SK-N-SH (cell line): ENCODE measurements at regions not wholly inside any gene's neighbourhood (a gene's known extent, or its start where the extent isn't known, plus 50 kb on each side); places are given as distances from the start of the nearest gene placed in this dataset.

Experiments used
- CTCF ChIA-PET: fragments of 300-600, 350-600 bp; formaldehyde crosslinking; extraction: SDS; loops from one replicate; lab custom pipeline; 2021; lab: Yijun Ruan, JAX
- POLR2A ChIA-PET: fragments of 350-600 bp; sonication (Branson Sonifier 250); formaldehyde crosslinking; extraction: SDS; loops from one replicate; lab custom pipeline; 2020; ENCODE audit warnings: antibody characterized with exemption, inconsistent platforms; lab: Yijun Ruan, JAX
- DNase-seq: peaks from one replicate; pipeline ENCODE4 v3.0.0; 2012
- H2AFZ ChIP-seq: fragments of 200-600 bp; sonication (generic); 2 replicates; pipeline ENCODE4 v1.8.1; 2016; ENCODE audit warnings: antibody characterized with exemption, mild to moderate bottlenecking, low read depth
- H3F3A ChIP-seq: fragments of 200-600 bp; sonication (generic); replicated peaks from 2 replicates; pipeline ENCODE3; 2016; ENCODE audit warnings: antibody characterized with exemption, mild to moderate bottlenecking; ENCODE audit not compliant: insufficient read depth
- H3K27ac ChIP-seq, 2 experiments: fragments of 200-500 bp in 1 of 2; fragments of 200-600 bp in 1 of 2; sonication (Bioruptor generic) in 1 of 2; sonication (generic), shearing (Covaris generic) in 1 of 2; 2 replicates each; pipeline versions ENCODE4 v1.5.1 to v1.6.1; 2014 to 2016; ENCODE audit warnings: low read depth in 2 of 2, inconsistent platforms in 1 of 2, low read length in 1 of 2, mild to moderate bottlenecking in 1 of 2, mixed read lengths in 1 of 2
- H3K27me3 ChIP-seq: fragments of 200-600 bp; sonication (generic), shearing (Covaris generic); 2 replicates; pipeline ENCODE4 v1.6.1; 2016; ENCODE audit warnings: mixed run types; ENCODE audit not compliant: insufficient read depth
- H3K36me3 ChIP-seq, 2 experiments: fragments of 200-500 bp in 1 of 2; fragments of 200-600 bp in 1 of 2; sonication (Bioruptor generic) in 1 of 2; sonication (generic) in 1 of 2; replicated peaks in 1 of 2; 2 replicates each; pipeline versions ENCODE3 to v1.5.1; 2014 to 2016; ENCODE audit warnings: low read length in 1 of 2, mild to moderate bottlenecking in 1 of 2; ENCODE audit not compliant: insufficient read depth in 2 of 2, control insufficient read depth in 1 of 2
- H3K4me1 ChIP-seq, 2 experiments: fragments of 200-500 bp in 1 of 2; fragments of 200-600 bp in 1 of 2; sonication (Bioruptor generic) in 1 of 2; sonication (generic), shearing (Covaris generic) in 1 of 2; 2 replicates each; pipeline versions ENCODE4 v1.5.1 to v1.6.1; 2014 to 2016; ENCODE audit warnings: low read depth in 1 of 2, low read length in 1 of 2, mixed run types in 1 of 2; ENCODE audit not compliant: insufficient read depth in 2 of 2, control insufficient read depth in 1 of 2
- H3K4me2 ChIP-seq: fragments of 200-600 bp; sonication (generic), shearing (Covaris generic); 2 replicates; pipeline ENCODE4 v1.6.1; 2017; ENCODE audit warnings: mixed run types
- H3K4me3 ChIP-seq, 2 experiments: fragments of 200-500 bp in 1 of 2; fragments of 200-600 bp in 1 of 2; sonication (Bioruptor generic) in 1 of 2; sonication (generic), shearing (Covaris generic) in 1 of 2; 2 replicates each; pipeline versions ENCODE4 v1.5.1 to v1.8.1; 2014 to 2016; ENCODE audit warnings: low read depth in 2 of 2, inconsistent platforms in 1 of 2, low read length in 1 of 2, mild to moderate bottlenecking in 1 of 2, mixed read lengths in 1 of 2, moderate library complexity in 1 of 2
- H3K79me2 ChIP-seq: fragments of 200-600 bp; sonication (generic); 2 replicates; pipeline ENCODE4 v1.8.1; 2017; ENCODE audit warnings: mild to moderate bottlenecking; ENCODE audit not compliant: insufficient read depth
- H3K9ac ChIP-seq: fragments of 200-600 bp; sonication (generic); 2 replicates; pipeline ENCODE4 v1.6.1; 2017; ENCODE audit warnings: mixed run types
- H3K9me2 ChIP-seq: fragments of 200-600 bp; sonication (generic); 2 replicates; pipeline ENCODE4 v1.6.1; 2017; ENCODE audit warnings: mixed run types
- H3K9me3 ChIP-seq: fragments of 200-600 bp; sonication (generic); 2 replicates; pipeline ENCODE4 v1.6.1; 2017; ENCODE audit warnings: mixed run types, mild to moderate bottlenecking, moderate library complexity
- H4K20me1 ChIP-seq: fragments of 200-600 bp; sonication (generic); 2 replicates; pipeline ENCODE4 v1.6.1; 2017; ENCODE audit warnings: mild to moderate bottlenecking, mixed run types; ENCODE audit not compliant: insufficient read depth
- CHD2 ChIP-seq: fragments of 150-350 bp; IDR thresholded peaks from 2 replicates; pipeline ENCODE4 v1.6.1; 2018; ENCODE audit warnings: low read length; ENCODE audit not compliant: partially characterized antibody
- ELF1 ChIP-seq: IDR thresholded peaks from 2 replicates; pipeline ENCODE4 v1.4.0; 2012
- EP300 ChIP-seq, 2 experiments: IDR thresholded peaks; 2 replicates each; pipeline versions ENCODE4 v1.4.0 to v1.6.1; 2012; ENCODE audit warnings: borderline replicate concordance in 1 of 2, low read depth in 1 of 2, low read length in 1 of 2
- FOXJ3 ChIP-seq: sonication (generic); formaldehyde crosslinking; IDR thresholded peaks from 2 replicates; pipeline ENCODE4 v1.5.1; 2020; ENCODE audit warnings: mild to moderate bottlenecking, missing genetic modification reagents
- GABPA ChIP-seq: IDR thresholded peaks from 2 replicates; pipeline ENCODE4 v1.4.0; 2012; ENCODE audit warnings: low read depth, mild to moderate bottlenecking
- MEF2A ChIP-seq: IDR thresholded peaks from 2 replicates; pipeline ENCODE4 v1.4.0; 2012; ENCODE audit warnings: low read depth, borderline replicate concordance
- NFIC ChIP-seq: IDR thresholded peaks from 2 replicates; pipeline ENCODE4 v1.4.0; 2012; ENCODE audit warnings: borderline replicate concordance
- NRF1 ChIP-seq: IDR thresholded peaks from 2 replicates; pipeline ENCODE4 v1.6.1; 2012; ENCODE audit warnings: low read depth, mild to moderate bottlenecking, low read length
- POLR2AphosphoS5 ChIP-seq: IDR thresholded peaks from 2 replicates; pipeline ENCODE4 v1.6.1; 2012; ENCODE audit warnings: low read depth, low read length
- RCOR1 ChIP-seq: fragments of 150-350 bp; IDR thresholded peaks from 2 replicates; pipeline ENCODE4 v1.6.1; 2017; ENCODE audit warnings: antibody characterized with exemption, low read length
- RFX5 ChIP-seq: IDR thresholded peaks from 2 replicates; pipeline ENCODE4 v1.6.1; 2012; ENCODE audit warnings: mild to moderate bottlenecking, improper control_type of control experiment, low read length
- RXRA ChIP-seq: IDR thresholded peaks from 2 replicates; pipeline ENCODE4 v1.4.0; 2012; ENCODE audit warnings: low read depth, mild to moderate bottlenecking, borderline replicate concordance
- SIN3A ChIP-seq: IDR thresholded peaks from 2 replicates; pipeline ENCODE4 v1.6.1; 2012; ENCODE audit warnings: low read depth, mild to moderate bottlenecking, low read length, moderate library complexity, borderline replicate concordance
- SMC3 ChIP-seq: IDR thresholded peaks from 2 replicates; pipeline ENCODE4 v1.6.1; 2012; ENCODE audit warnings: low read depth, low read length, improper control_type of control experiment
- TCF12 ChIP-seq: IDR thresholded peaks from 2 replicates; pipeline ENCODE4 v1.4.0; 2012
- TEAD4 ChIP-seq: IDR thresholded peaks from 2 replicates; pipeline ENCODE4 v1.4.0; 2012; ENCODE audit warnings: mild to moderate bottlenecking, borderline replicate concordance; ENCODE audit not compliant: insufficient read depth
- YY1 ChIP-seq: IDR thresholded peaks from 2 replicates; pipeline ENCODE4 v1.4.0; 2012; ENCODE audit warnings: low read depth, mild to moderate bottlenecking
- WGBS: methylation state at CpG from one replicate; pipeline ENCODE4 v1.1.6; 2017; ENCODE audit warnings: low lambda C conversion rate; 5-methylcytosine and 5-hydroxymethylcytosine counted together
- TF ChIP-seq, protein P1 (sequence below): fragments of 150-350 bp; IDR thresholded peaks from 2 replicates; pipeline ENCODE4 v1.6.1; 2017; ENCODE audit warnings: antibody characterized with exemption, low read length, low read depth, borderline replicate concordance
- TF ChIP-seq, protein P2 (sequence below): IDR thresholded peaks from 2 replicates; pipeline ENCODE4 v1.4.0; 2012; ENCODE audit warnings: low read depth

DNA sequence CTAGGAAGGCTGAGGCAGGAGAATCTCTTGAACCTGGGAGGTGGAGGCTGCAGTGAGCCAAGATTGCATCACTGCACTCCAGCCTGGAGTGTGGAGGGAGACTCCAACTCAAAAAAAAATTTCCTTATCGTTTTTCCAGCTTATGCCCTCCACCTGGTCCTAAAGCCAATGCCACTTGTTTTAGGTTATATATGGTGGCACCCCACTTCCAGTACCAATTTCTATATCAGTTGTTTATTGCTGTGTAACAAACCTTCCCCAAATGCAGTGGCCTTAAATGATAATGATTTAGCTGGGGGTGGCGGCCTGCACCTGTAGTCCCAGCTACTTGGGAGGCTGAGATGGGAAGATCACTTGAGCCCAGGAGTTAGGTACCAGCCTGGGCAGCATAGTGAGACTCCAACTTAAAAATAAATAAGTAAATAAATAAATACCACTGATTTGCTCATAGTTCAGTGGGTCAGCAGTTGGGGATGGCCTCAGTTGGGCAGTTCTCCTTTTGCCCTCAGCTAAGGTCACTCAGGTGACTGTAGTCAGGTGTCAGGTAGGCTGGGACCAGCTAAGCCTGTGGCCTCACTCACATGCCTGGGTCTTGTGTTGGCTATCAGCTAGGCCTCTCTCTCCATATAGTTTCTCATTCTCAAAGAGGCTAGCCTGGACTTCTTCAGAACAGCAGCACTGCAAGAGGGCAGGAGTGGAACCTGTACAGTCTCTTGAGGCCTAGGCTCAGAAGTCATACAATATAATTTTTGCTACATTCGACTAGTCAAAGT lies 113.7 kb upstream of the GATA6 start:
- ChIA-PET POLR2A (no interaction called here), CTCF (interaction anchor here (0.6 kb wide), 1 partner anchor 225 kb away, joined by 3 read pairs; no protein-coding TSS in a partner anchor)
- H4K20me1 ChIP-seq = no peaks in the 10 kb centered on the region
- no peak for TF ChIP-seq NRF1
- H2AFZ ChIP-seq = no peak overlapping the region
- no peaks in the 10 kb centered on the region for H3K9me2 ChIP-seq
- H3F3A ChIP-seq = no peaks in the 10 kb centered on the region
- H3K4me1 ChIP-seq = peaks cover 0 to 4% of the 10 kb centered on the region in 2 experiments; a peak in 1 of 4 replicates
- H3K36me3 ChIP-seq = no peaks in the 10 kb centered on the region
- H3K27ac ChIP-seq = no peak overlapping the region
- no peak overlapping the region for H3K4me3 ChIP-seq
- no peaks in the 10 kb centered on the region for H3K9me3 ChIP-seq
- H3K9ac ChIP-seq = no peak overlapping the region
- H3K4me2 ChIP-seq = no peak overlapping the region
- H3K79me2 ChIP-seq = no peaks in the 10 kb centered on the region
- no peak for DNase-seq
- WGBS = 5% methylated on average over 3 of the region's 3 CpGs
- H3K27me3 ChIP-seq = peaks cover 11% of the 10 kb centered on the region; the same call in 1 of the 2 replicates

DNA sequence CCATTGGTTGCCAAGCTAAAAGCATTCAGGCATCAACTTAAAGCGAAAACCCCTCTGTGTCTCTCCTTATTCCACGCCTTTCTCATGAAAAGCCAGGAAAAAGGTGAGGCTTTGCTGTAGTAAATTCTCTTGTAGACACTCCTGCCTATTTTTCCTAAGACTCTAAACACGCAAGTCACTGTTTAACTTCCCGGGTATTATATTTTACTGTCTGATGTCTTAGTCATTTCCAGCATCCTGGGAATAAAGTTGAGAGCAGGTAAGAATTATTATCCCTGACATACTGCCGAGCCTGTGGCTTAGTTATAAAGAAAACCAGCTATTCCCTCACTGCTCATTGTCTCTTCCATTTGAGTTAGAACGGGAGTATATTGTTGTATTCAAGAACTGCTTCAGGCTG lies 112.4 kb upstream of the GATA6 start:
- no peak for DNase-seq
- Histone ChIP-seq H3F3A (no peaks in the 10 kb centered on the region), H2AFZ (no peak overlapping the region), H3K4me1 (peaks cover 0 to 4% of the 10 kb centered on the region in 2 experiments; a peak in 1 of 4 replicates), H3K4me3 (no peak overlapping the region), H3K9me2 (no peaks in the 10 kb centered on the region), H3K9me3 (no peaks in the 10 kb centered on the region), H3K79me2 (no peaks in the 10 kb centered on the region), H3K9ac (no peak overlapping the region), H4K20me1 (no peaks in the 10 kb centered on the region), H3K36me3 (no peaks in the 10 kb centered on the region), H3K27me3 (no peaks in the 10 kb centered on the region; the same call in 1 of the 2 replicates), H3K4me2 (no peak overlapping the region), H3K27ac (no peak overlapping the region)
- TF ChIP-seq RCOR1 (no peak), FOXJ3 (no peak), RFX5 (no peak), CHD2 (no peak), SMC3 (no peak)
- TF ChIP-seq, protein P1, sequence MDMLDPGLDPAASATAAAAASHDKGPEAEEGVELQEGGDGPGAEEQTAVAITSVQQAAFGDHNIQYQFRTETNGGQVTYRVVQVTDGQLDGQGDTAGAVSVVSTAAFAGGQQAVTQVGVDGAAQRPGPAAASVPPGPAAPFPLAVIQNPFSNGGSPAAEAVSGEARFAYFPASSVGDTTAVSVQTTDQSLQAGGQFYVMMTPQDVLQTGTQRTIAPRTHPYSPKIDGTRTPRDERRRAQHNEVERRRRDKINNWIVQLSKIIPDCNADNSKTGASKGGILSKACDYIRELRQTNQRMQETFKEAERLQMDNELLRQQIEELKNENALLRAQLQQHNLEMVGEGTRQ = no peak
- ChIA-PET POLR2A (no interaction called here), CTCF (no interaction called here)
- 10% methylated on average over 6 of the region's 6 CpGs for WGBS

DNA sequence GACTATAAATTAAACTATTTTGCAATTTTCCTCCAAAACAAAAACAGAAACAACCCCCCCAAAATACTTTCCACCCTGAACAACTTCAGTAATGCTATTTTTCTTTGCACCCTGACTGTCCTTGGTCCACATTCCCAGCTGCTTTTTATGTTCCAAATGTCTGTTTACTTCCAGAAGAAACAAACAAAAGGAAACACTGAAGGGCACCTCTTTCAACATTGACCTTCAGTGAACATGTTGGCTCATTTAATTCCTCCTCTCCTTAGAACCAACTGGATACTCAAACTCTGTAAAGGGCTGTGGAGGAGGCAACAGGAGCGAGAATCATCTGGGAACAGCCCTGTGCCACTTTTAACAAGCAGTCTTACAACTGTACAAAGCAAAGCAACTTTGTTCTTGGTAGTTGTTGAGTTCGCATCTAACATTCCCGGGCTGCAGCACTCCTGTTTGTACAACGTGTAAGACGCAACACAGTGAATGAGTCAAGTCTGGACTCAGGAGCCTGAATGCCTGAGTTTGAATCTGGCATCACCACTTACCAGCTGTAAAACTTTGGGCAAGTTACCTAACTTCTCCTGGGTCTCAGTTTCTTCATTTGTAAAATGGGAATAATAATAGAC lies 111.4 kb upstream of the GATA6 start:
- no peaks in the 10 kb centered on the region for H4K20me1 ChIP-seq
- no peaks in the 10 kb centered on the region for H3K9me2 ChIP-seq
- H2AFZ ChIP-seq = no peak overlapping the region
- peaks cover 0 to 4% of the 10 kb centered on the region in 2 experiments; a peak in 1 of 4 replicates for H3K4me1 ChIP-seq
- no peaks in the 10 kb centered on the region for H3K9me3 ChIP-seq
- no peak overlapping the region for H3K27ac ChIP-seq
- no peak overlapping the region for H3K9ac ChIP-seq
- ChIA-PET CTCF (no interaction called here), POLR2A (no interaction called here)
- H3K79me2 ChIP-seq = no peaks in the 10 kb centered on the region
- TF ChIP-seq TCF12 (no peak), TEAD4 (no peak), ELF1 (no peak), YY1 (no peak), NFIC (no peak), EP300 (IDR thresholded peaks at IDR 0.05; ENCODE audit: borderline replicate concordance in 1 of 2, low read depth in 1 of 2, low read length in 1 of 2) (no peak), MEF2A (no peak), RXRA (no peak), GABPA (no peak), POLR2AphosphoS5 (no peak), SIN3A (no peak)
- TF ChIP-seq, protein P2, sequence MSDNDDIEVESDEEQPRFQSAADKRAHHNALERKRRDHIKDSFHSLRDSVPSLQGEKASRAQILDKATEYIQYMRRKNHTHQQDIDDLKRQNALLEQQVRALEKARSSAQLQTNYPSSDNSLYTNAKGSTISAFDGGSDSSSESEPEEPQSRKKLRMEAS = no peak
- H3F3A ChIP-seq = no peaks in the 10 kb centered on the region
- no peak overlapping the region for H3K4me2 ChIP-seq
- no peak overlapping the region for H3K4me3 ChIP-seq
- H3K27me3 ChIP-seq = no peaks in the 10 kb centered on the region; the same call in 1 of the 2 replicates
- no peaks in the 10 kb centered on the region for H3K36me3 ChIP-seq
- WGBS = 0% methylated on average over 5 of the region's 5 CpGs
- no peak for DNase-seq
